ENCODE measurements at regions not wholly inside any gene's neighbourhood (a gene's known extent, or its start where the extent isn't known, plus 50 kb on each side); places are given as distances from the start of the nearest gene placed in this dataset.

DNA sequence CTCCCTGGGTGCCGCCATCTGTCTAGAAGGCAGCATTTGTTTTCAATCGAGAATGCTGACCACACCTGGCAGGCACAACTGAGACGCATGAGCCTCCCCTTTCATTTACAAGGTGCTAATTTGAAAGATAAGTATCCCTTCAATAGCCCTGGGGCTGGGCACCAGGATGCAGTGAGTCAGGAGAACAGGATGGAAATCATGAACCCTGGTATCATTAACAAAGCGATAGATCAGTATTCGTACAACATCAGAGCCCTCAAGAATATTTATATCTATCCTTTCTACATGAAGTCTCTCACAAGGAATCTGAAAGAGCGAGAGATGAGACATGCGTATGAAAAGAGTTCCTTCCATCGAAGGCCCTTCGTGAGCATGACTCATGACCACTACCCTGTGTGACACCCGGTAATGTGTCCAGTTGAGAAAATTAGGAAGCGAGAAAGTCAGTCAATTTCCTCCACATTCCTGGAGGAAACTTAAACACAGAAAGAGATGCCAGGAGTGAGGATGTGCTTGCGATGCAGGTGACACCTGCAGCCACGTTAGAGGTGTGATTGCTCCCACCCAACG lies 123.1 kb upstream of the PITRM1 start:
- TF ChIP-seq POLR2A (IDR thresholded peaks at IDR 0.05) = no peak
- TF ChIP-seq, protein P1, sequence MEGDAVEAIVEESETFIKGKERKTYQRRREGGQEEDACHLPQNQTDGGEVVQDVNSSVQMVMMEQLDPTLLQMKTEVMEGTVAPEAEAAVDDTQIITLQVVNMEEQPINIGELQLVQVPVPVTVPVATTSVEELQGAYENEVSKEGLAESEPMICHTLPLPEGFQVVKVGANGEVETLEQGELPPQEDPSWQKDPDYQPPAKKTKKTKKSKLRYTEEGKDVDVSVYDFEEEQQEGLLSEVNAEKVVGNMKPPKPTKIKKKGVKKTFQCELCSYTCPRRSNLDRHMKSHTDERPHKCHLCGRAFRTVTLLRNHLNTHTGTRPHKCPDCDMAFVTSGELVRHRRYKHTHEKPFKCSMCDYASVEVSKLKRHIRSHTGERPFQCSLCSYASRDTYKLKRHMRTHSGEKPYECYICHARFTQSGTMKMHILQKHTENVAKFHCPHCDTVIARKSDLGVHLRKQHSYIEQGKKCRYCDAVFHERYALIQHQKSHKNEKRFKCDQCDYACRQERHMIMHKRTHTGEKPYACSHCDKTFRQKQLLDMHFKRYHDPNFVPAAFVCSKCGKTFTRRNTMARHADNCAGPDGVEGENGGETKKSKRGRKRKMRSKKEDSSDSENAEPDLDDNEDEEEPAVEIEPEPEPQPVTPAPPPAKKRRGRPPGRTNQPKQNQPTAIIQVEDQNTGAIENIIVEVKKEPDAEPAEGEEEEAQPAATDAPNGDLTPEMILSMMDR (IDR thresholded peaks at IDR 0.05) = no peak

Measured in heart left ventricle (tissue), 13 donors.